Stomach (tissue), 4 donors: ENCODE measurements at regions not wholly inside any gene's neighbourhood (a gene's known extent, or its start where the extent isn't known, plus 50 kb on each side); places are given as distances from the start of the nearest gene placed in this dataset.

Experiments used
- CTCF ChIP-seq, 7 experiments: fragments of 450-650 bp in 4 of 7; fragments of 200-600 bp in 3 of 7; sonication (generic) in 3 of 7; IDR thresholded peaks; one replicate each; pipeline ENCODE4 v1.5.1; 2016 to 2019; ENCODE audit warnings: antibody characterized with exemption in 7 of 7, control low read depth in 2 of 7, mild to moderate bottlenecking in 1 of 7
- POLR2AphosphoS5 ChIP-seq, 3 donors: sonication (generic); formaldehyde crosslinking; IDR thresholded peaks; one replicate each; pipeline ENCODE4 v1.6.1; 2016; ENCODE audit warnings: antibody characterized with exemption in 3 of 3

GRCh38 chr5:35312267-35312666, 82.0 kb upstream of the PRLR start:
- TF ChIP-seq CTCF (IDR thresholded peaks at IDR 0.05) (no peak), POLR2AphosphoS5 (IDR thresholded peaks at IDR 0.05) (no peak)
